H1 (cell line): ENCODE measurements at regions not wholly inside any gene's neighbourhood (a gene's known extent, or its start where the extent isn't known, plus 50 kb on each side); places are given as distances from the start of the nearest gene placed in this dataset.

Source experiments
- ATF3 ChIP-seq: IDR thresholded peaks from 2 replicates; pipeline ENCODE4 v1.6.1; 2011; ENCODE audit warnings: low read depth, mild to moderate bottlenecking, low read length; ENCODE audit not compliant: insufficient read depth
- BACH1 ChIP-seq: IDR thresholded peaks from 2 replicates; pipeline ENCODE4 v1.6.1; 2012; ENCODE audit warnings: low read length, improper control_type of control experiment
- CHD1 ChIP-seq: IDR thresholded peaks from 2 replicates; pipeline ENCODE4 v1.6.1; 2012; ENCODE audit warnings: low read depth, low read length, improper control_type of control experiment
- CHD7 ChIP-seq: fragments of 300-600 bp; sonication (generic); IDR thresholded peaks from 2 replicates; pipeline ENCODE4 v1.7.1; 2012; ENCODE audit warnings: low read length, moderate library complexity, mild to moderate bottlenecking, inconsistent platforms; ENCODE audit not compliant: insufficient replicate concordance
- NRF1 ChIP-seq: IDR thresholded peaks from 2 replicates; pipeline ENCODE4 v1.6.1; 2011; ENCODE audit warnings: mild to moderate bottlenecking, low read depth, low read length, improper control_type of control experiment
- RAD21 ChIP-seq, 2 experiments: IDR thresholded peaks in 1 of 2; conservative IDR thresholded peaks in 1 of 2; 2 replicates each; pipeline ENCODE4 v1.6.1; 2011; ENCODE audit warnings: low read depth in 2 of 2, low read length in 2 of 2, improper control_type of control experiment in 1 of 2, inconsistent platforms in 1 of 2, mild to moderate bottlenecking in 1 of 2, moderate library complexity in 1 of 2
- SIN3A ChIP-seq, 2 experiments: IDR thresholded peaks in 1 of 2; conservative IDR thresholded peaks in 1 of 2; 2 replicates each; pipeline ENCODE4 v1.6.1; 2011 to 2012; ENCODE audit warnings: low read length in 2 of 2, improper control_type of control experiment in 1 of 2, low read depth in 1 of 2, mild to moderate bottlenecking in 1 of 2
- SIX5 ChIP-seq: IDR thresholded peaks from 2 replicates; pipeline ENCODE4 v1.6.1; 2011; ENCODE audit warnings: mild to moderate bottlenecking, low read depth, low read length

GRCh38 chr6:165716886-165717285 is 53.8 kb upstream of the PDE10A start (continued):
- TF ChIP-seq SIN3A (conservative IDR thresholded peaks at IDR 0.05 in 1 of 2, IDR thresholded peaks at IDR 0.05 in 1 of 2; ENCODE audit: low read depth in 1 of 2, low read length in 2 of 2) (no peak), CHD1 (no peak), BACH1 (no peak), ATF3 (no peak), CHD7 (no peak), RAD21 (IDR thresholded peaks at IDR 0.05 in 1 of 2, conservative IDR thresholded peaks at IDR 0.05 in 1 of 2; ENCODE audit: low read depth in 2 of 2, low read length in 2 of 2) (no peak), NRF1 (no peak), SIX5 (no peak)
